ENCODE measurements at regions not wholly inside any gene's neighbourhood (a gene's known extent, or its start where the extent isn't known, plus 50 kb on each side); places are given as distances from the start of the nearest gene placed in this dataset.

GRCh38 chr3:132974097-132974496 is 64.1 kb upstream of the TMEM108 start:
- TF ChIP-seq CTCF (conservative IDR thresholded peaks at IDR 0.05) = no peak
- TF ChIP-seq ZFX (IDR thresholded peaks at IDR 0.05) = no peak

GRCh38 chr3:132973441-132973840 is 64.8 kb upstream of the TMEM108 start:
- TF ChIP-seq CTCF (conservative IDR thresholded peaks at IDR 0.05) (no peak), ZFX (IDR thresholded peaks at IDR 0.05) (no peak)
- no peak overlapping the region for H3K27ac ChIP-seq

More at GRCh38 chr3:132974097-132974496, 64.1 kb upstream of the TMEM108 start:
- H3K27ac ChIP-seq = no peak overlapping the region

GRCh38 chr3:132972333-132972732 is 65.9 kb upstream of the TMEM108 start:
- H3K27ac ChIP-seq = no peak overlapping the region
- TF ChIP-seq CTCF (conservative IDR thresholded peaks at IDR 0.05) (no peak), ZFX (IDR thresholded peaks at IDR 0.05) (no peak)

GRCh38 chr3:132966374-132966773 is 71.8 kb upstream of the TMEM108 start:
- H3K27ac ChIP-seq = no peak overlapping the region
- TF ChIP-seq CTCF (conservative IDR thresholded peaks at IDR 0.05) (no peak), ZFX (IDR thresholded peaks at IDR 0.05) (no peak)

GRCh38 chr3:132964266-132964665 is 73.9 kb upstream of the TMEM108 start:
- no peak overlapping the region for H3K27ac ChIP-seq
- TF ChIP-seq ZFX (IDR thresholded peaks at IDR 0.05) = no peak
- no peak for TF ChIP-seq CTCF (conservative IDR thresholded peaks at IDR 0.05)

- TF ChIP-seq CTCF (conservative IDR thresholded peaks at IDR 0.05) (no peak), ZFX (IDR thresholded peaks at IDR 0.05) (no peak)
- H3K27ac ChIP-seq = no peak overlapping the region
These were observed 74.4 kb upstream of the TMEM108 start for GRCh38 chr3:132963786-132964185.

GRCh38 chr3:132961991-132962390 is 76.2 kb upstream of the TMEM108 start:
- TF ChIP-seq CTCF (conservative IDR thresholded peaks at IDR 0.05) (no peak), ZFX (IDR thresholded peaks at IDR 0.05) (no peak)
- H3K27ac ChIP-seq = no peak overlapping the region
